Prostate gland (tissue), 2 donors: ENCODE measurements at regions not wholly inside any gene's neighbourhood (a gene's known extent, or its start where the extent isn't known, plus 50 kb on each side); places are given as distances from the start of the nearest gene placed in this dataset.

ENCODE experiments used
- POLR2A ChIP-seq: fragments of 450-650 bp; IDR thresholded peaks from one replicate; pipeline ENCODE4 v1.6.1; 2016; ENCODE audit warnings: antibody characterized with exemption, mild to moderate bottlenecking
- TF ChIP-seq, protein P1 (sequence below), 4 experiments: fragments of 200-600 bp in 2 of 4; fragments of 450-650 bp in 2 of 4; sonication (generic) in 2 of 4; IDR thresholded peaks; 1 replicate in 3 of 4; 2 replicates in 1 of 4; pipeline ENCODE4 v1.5.1; 2016 to 2019; ENCODE audit warnings: antibody characterized with exemption in 4 of 4, mild to moderate bottlenecking in 2 of 4, moderate library complexity in 2 of 4

DNA sequence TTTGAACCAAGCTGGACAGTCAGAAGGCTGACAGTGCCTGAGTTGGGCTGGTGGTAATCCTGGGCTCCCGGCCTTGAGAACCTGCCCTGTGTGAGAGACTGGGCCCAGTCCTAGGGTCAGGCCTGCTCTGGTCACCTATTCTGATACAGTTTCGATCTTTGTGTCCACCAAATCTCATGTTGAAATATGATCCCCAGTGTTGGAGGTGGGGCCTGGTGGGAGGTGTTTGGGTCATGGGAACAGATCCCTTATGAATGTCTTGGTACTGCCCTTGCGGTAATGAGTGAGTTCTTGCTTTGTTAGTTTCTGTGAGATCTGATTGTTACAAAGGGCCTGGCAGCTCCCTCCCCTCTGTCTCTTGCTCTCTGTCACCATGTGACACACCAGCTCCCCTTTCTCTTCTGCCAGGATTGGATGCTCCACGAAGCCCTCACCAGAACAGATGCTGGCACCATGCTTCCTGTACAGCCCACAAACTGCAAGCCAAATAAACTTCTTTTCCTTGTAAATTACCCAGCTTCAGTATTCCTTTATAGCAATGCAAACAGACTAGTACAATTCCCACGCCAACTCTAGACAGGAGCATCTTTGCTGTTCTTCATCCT lies 111.8 kb upstream of the ZNF438 start:
- TF ChIP-seq, protein P1, sequence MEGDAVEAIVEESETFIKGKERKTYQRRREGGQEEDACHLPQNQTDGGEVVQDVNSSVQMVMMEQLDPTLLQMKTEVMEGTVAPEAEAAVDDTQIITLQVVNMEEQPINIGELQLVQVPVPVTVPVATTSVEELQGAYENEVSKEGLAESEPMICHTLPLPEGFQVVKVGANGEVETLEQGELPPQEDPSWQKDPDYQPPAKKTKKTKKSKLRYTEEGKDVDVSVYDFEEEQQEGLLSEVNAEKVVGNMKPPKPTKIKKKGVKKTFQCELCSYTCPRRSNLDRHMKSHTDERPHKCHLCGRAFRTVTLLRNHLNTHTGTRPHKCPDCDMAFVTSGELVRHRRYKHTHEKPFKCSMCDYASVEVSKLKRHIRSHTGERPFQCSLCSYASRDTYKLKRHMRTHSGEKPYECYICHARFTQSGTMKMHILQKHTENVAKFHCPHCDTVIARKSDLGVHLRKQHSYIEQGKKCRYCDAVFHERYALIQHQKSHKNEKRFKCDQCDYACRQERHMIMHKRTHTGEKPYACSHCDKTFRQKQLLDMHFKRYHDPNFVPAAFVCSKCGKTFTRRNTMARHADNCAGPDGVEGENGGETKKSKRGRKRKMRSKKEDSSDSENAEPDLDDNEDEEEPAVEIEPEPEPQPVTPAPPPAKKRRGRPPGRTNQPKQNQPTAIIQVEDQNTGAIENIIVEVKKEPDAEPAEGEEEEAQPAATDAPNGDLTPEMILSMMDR (IDR thresholded peaks at IDR 0.05) = no peak
- TF ChIP-seq POLR2A = no peak
